COLO829 (cell line): ENCODE measurements at regions not wholly inside any gene's neighbourhood (a gene's known extent, or its start where the extent isn't known, plus 50 kb on each side); places are given as distances from the start of the nearest gene placed in this dataset.

Experiments used
- DNase-seq: peaks from one replicate; pipeline ENCODE4 v3.0.0; 2012; ENCODE audit warnings: low spot score

DNA sequence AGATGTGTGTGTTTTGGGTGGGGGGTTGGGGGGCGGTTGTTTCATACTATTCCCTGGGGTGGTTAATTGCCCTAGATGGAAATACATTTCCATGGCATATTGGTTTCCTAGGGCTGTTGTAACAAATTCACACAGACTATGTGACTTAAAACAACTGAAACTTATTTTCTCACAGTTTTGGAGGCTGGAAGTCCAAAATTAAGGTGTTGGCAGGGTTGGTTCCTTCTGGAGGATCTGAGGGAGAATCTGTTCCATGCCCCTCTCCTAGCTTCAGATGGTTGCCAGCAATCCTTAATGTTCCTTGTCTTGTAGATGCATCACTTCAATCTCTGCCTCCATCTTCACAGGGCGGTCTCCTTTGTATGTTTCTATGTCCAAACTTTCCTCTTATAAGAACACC, 353.7 kb upstream of the ACTBL2 start:
- DNase-seq, result no peak

DNA sequence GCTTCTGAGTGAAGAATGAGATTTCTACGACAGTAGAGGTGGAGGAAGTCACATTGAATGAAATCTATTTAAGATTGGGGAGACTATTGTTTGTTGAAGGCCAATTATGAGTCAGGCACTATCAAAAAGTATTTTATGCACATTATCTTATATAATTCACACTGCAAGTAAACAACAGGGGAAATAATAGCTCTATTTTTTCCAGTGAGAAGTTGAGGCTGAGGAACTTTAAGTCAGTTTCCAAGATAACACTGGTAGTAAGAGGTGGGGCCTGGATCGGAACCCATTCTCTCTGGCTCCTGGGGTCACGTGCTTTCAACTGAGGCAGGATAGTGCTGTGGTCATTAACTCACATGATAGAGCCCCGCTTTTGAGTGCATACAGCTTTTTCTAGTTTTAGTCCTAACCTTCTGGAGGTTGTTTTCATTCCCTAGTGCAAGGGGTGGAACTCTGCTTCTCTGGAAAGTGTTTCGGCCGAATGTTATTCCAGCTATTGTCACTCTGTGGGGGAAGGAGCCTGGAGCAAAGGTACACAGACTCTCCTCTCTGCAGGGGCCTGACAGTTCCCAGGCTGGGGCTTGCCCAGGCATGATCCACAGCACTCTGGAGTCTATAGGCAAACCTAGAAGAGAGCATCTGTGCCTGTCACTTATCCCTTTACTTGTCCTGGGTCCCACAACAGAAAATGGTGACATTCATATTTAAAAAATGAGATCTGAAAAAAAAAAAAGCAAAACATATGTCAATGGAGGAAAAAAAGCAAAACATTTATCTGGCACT, 352.4 kb upstream of the ACTBL2 start:
- DNase-seq, result no peak

DNA sequence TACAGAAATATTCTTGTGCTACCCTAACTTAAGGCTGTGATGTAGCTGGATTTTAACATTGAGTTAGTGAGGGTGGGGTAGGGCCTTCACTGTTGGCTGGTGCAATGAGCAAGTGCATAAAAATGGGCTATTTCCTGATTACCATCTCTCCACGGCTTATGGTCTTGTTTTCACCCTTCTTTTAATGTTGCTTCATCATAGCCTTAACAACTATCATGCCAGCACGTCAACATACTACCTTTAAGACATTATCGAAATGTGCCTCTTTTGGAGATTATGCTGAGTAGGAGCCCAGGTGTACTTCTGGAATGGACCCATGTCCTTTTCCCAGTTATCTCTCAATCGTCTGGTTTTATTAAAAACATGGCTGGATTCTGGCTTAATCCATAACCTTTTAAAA, 350.9 kb upstream of the ACTBL2 start:
- DNase-seq, result no peak

DNA sequence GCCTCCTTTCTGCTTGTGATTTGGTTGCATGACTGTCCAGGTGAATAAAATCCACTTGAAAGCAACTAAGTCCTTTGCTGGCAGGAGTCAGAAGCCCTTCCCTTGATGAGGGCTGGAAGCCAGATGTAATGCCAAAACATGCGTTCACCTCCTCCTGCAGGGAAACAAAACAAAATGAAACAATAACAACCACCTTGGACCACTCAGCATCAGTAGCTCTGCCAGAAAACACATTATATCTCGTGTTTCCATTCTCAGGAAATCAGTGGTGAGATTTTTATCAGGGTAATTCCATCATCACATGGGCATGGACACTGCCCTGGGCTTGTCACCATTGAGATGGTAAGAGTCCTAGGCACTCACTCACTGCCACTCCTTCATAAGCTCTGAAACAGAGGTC, 350.3 kb upstream of the ACTBL2 start:
- DNase-seq, result no peak

DNA sequence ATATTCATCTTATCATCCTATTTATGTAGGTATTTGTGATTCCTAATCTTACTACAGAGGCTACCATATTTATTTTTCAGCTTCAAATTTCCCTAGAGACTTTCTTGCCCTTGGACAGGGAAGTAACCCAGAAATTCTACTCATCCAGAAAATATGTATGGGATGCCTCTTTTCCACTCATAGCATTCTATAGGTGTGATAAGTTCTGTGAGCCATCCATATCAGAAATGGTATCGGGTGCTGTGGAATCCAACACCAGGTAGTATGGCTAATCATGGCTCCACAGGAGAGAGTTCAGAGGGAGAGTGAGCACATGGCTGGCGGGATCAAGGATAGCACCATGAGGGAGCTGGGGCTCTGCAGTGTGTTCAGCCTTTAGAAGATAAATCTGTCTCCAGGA, 349.3 kb upstream of the ACTBL2 start:
- no peak for DNase-seq

DNA sequence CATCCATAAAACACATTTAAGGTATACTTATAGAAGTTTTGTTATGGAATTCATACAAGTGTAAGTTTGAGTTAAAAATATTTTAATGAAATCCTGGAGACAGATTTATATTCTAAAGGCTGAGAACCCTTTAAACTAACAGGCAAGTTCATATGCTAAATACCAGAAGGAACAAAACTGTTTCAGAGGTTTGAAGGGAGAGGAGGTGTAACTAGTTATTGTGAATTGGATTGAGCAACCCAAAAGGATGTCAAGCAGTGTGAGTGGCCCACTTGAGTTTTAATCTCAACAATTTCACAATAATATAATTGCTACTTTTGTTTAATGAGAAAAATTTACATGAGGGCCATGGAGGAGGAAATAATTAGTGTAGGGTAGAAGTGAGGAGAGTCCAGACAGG, 348.5 kb upstream of the ACTBL2 start:
- DNase-seq, result no peak

DNA sequence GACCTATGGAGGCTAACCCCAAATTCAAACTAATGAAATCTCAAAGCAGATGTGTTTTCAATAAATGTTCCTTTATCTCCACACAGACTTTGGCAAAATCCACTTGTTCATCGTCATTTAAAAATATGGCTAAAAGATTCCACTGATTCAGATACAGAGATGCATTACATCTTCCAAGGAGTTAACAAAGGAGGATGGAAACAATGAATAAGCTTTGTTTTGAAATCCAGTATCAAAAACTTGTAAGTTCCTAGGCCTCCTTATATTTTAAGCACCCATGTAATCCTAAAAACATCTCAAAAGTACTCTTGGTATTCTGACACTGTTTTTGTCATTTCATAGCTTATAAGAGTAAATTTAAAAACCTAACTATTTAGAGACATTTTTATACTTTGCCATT, 345.6 kb upstream of the ACTBL2 start:
- no peak for DNase-seq

DNA sequence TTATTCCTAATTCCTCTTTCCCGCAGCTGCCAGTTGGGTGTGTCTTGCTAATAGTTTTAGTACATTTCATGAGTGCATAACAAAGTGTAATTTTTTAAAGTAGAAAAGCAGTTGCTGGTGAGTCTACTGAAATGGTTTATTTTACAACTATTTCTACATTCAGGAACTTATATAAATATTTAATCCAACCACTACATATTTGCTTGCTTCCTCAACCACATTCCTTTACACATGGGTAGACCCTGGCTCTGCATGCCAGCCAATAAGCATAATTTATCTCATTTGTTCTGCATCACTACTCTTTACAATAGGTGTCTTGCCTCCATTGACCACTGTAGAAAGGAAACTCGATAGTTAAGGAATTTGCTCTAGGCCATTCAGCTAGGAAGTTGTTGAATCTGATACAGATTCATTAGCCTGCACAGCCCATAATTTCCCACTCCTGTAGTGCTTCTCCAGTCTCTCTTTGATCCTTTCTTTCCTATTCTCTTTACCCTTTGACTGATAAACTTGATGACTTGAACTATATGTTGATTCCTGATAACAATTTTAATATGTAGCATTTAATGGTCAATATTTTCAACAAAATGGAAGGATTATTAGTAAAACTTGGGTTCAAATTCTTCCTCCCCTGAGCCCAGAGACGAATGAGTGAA, 342.5 kb upstream of the ACTBL2 start:
- DNase-seq, result no peak

DNA sequence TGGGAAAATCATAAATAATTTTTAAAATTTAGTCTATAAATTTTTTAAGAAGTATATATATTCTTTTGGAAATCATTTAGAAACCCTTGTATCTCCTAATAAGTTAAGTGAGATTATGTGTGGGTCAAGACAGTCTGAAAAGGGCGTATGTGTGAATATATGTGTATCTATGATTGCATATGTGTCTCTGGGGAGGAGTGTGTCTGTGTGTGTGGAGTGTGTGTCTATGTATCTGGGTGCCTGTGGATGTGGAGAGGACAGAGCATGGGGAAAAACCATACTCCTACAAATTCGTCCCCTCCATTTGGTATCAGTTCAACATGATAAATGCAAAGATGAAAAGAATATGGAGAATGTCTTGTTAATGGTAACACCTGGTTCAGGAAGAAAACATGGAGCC, 342.0 kb upstream of the ACTBL2 start:
- DNase-seq, result no peak

DNA sequence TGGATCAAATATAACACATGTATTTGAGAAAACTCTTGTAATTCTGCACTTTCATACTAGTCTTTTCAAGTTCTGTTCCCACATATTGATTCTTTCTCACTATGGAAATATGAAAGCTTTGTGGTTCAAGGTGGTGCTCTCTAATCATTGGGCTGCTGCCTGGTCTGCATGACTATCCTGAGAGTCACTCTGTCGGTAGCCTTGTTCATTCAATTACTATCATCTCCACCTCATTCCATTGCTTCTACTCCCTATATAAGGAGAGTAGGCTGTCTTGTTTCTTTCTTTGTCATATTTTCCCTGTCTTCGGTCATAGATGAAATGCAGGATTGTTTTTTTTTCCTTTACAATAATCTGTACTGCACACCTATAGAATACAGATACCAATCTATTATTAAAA, 341.4 kb upstream of the ACTBL2 start:
- no peak for DNase-seq

DNA sequence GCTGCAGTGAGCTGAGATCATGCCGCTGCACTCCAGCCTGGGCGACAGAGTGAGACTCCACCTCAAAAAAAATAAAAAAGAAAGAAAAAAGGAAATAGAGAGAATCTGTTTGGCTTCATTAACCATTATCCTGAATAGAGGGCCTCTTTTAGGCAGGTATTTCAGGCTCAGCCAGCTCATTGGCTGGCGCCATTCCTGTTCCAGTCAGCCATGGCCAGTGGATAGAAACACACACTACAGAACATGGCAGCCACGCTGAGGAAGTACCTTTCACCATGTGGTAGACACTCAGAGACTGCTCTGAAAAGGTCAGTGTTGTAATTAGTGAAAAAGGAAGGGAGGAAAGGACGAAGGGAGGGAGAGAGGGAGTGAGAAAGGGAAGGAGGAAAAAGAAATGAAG, 340.0 kb upstream of the ACTBL2 start:
- DNase-seq, result no peak

DNA sequence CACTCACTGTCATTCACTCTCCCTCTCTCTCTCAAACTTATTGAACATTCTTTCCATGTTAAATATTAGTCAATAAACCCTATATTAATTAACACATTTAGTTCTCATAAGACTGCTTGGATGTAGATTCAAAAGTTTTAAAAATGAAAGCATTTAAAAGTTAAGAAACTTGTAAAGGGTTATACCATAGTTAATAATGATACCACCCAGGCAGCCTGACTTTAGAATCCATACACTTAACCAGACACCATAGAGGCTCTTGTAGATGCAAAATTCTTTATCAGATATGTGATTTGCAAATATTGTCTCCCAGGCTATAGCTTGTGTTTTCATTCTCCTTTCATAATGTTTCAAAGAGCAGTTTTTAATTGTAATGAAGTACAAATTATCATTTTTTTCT, 335.8 kb upstream of the ACTBL2 start:
- no peak for DNase-seq

DNA sequence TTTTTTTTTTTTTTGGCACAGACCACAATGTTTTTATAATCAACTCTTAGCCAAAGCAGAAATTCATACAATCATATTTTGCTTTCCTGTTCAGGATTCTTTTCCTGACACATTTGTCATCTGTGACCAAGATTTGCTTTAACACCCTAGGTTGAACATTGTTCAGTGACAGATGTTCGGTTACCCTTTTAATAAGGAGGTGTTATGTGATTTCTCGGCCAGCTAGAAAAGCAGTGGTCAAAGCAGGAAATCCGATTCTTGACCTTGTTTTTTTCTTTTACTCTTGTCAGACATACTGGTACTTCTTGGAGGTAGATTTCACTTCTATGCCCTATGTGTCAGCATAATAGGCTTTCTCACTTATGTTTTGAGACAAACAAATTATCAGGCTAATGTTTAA, 335.3 kb upstream of the ACTBL2 start:
- DNase-seq, result no peak

DNA sequence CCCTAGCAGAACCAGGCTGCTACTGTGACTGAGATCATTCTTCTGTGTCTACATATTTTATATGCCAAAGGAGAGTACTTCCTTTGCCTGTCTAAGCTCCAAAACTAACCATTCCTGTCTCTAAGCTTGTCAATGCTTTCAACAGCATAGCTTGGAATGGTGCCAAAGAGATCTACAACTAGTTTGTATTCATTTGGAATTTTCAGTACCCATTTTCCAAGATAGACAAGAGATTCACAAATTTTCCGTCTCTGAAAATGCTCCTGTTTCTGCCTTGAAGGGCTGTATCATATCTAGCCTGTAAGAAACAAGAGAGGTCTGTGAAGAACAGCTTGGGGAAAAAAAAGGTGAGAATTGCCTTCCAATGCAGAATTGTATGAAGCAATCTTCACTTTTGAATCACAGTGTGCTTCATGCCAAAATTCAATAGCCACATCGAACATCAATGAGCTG, 334.4 kb upstream of the ACTBL2 start:
- DNase-seq, result no peak

DNA sequence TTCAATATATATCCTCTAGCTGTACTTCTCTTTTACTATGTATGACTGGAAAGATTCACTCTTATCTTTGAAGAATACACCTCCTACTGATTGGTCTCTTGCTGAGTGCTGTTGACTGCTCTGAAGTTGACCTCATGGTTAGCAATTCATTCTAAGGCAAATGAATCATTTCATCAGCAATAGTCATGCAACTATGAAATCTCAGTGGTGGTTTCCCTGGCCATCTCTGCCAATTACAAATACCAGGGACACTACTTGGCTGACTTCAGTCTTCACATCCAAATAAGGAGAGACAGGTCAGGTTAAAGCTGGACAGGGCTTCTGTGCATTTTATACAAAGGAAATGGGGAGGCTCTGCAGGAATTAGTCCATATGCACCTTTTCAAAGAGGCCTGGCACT, 333.5 kb upstream of the ACTBL2 start:
- no peak for DNase-seq

DNA sequence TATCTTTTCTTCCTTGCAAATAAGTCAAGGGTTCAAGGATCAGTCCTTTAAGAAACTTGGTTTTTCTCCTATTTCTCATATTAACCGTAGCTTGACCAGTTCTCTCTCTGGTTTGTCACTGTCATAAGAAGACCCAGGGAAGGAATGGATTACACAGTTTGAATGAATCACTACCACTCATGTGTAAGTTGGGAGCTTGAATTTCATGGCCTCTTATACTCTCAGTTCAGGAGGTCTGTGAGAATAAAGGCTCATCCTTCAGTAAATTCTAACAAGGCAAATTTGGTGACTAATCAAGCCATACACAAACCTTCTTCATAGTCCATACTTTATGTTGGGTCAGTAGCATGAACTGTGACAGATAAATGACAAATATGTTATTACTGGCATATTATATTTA, 323.1 kb upstream of the ACTBL2 start:
- no peak for DNase-seq

DNA sequence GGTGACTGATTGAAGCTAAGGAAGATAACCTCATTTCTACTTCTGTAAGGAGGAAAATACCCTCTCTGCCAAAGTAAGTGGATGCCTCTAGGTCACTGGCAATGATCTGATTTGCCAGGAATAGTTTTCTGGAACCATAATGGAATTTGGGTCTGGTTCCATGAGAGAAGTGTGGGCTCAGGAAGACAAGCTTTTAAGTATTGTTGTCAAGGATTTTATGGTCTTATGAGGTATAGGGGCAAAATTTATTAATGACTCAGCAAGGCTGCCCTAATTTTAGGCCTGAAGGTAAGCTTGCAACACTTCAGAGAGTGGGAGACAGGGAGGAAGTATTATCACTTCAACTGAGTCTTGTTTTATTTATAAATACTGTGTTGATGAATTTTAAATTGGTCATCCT, 322.6 kb upstream of the ACTBL2 start:
- no peak for DNase-seq

DNA sequence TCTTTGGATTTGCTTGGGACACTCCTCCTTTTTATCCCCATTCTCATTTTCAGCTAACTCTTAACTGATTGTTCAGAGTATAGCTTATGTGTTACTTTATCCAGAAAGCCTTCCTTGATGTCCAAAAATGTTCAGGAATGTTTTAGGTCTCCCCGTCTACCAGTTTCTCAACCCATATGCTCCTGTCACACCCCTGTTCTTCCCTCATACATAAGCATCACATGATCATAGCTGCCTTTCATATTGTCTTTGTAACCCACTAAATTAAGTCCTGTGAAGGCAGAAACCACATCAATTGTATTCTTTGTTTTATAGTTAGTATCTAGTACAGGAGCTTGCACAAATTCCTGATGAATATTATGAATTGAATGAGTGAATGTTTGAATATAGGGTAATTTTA, 321.9 kb upstream of the ACTBL2 start:
- DNase-seq, result no peak

DNA sequence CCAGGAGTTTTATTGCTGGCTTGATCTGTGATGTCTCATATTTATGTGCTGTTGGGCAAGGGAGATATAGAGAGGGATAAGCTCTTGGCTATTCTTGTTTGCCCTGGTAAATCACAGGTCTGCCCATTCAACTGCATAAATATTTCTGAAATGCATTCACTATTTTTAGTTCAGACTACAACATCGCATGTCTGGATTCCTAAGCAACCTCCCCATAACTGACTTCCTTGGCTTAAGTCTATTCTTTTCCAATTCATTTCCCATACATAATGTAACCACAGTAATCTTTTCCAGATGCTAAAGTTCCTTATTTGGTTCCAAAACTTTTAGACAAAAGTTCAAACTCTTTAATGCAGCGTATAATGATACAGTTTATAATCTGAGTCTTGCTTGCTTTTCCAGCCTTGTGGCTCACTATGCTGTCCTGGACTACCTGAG, 321.4 kb upstream of the ACTBL2 start:
- no peak for DNase-seq

DNA sequence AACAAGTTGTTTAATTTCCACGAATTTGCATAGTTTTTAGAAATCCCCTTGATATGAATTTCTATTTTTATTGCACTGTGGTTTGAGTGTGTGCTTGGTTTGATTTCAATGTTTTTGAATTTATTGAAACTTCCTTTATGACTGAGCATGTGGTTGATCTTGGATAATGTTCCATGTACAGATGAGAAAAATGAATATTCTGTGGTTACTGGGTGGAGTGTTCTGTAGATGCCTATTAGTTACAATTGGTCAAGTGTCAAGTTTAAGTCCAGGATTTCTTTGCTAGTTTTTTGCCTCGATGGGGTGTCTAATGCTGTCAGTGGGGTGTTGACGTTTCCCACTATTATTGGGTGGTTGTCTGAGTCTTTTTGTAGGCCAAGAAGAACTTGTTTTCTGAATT, 319.5 kb upstream of the ACTBL2 start:
- DNase-seq, result no peak

DNA sequence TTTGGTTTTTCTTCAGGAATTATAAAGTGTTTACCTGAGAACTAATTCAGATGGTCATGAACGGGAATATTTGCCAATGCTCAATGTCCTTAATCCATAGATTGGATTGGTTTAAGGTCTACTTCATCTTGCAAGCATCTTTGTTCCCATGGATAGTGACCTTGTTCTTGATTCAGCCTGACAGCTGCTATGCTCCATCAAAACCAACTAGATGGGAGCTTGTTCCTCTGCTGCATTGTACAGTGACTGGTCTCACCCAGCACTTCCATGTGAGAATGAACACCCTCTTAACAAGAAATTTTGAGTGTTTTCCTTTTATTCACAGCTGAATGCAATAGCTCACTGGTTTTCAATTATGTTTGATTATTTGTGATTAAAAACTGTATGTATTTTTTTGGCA, 312.6 kb upstream of the ACTBL2 start:
- no peak for DNase-seq

DNA sequence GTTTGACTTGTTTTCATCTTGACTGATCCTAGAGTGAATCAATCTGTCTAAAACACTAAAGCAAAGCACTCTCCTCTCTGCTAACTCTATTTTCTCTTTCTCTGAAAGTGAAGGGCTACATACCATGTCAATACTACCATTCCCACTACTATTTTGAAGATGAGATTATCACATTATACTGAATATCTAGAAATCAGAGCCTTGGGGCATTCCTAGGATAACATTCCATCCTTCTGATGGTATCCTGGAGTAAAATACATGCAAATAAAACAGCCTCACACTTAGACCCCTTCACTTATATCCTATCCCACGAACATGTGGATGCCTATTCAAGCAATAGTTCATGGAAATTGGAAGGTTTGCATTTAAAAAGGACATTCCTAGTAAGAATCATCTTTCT, 309.3 kb upstream of the ACTBL2 start:
- no peak for DNase-seq

DNA sequence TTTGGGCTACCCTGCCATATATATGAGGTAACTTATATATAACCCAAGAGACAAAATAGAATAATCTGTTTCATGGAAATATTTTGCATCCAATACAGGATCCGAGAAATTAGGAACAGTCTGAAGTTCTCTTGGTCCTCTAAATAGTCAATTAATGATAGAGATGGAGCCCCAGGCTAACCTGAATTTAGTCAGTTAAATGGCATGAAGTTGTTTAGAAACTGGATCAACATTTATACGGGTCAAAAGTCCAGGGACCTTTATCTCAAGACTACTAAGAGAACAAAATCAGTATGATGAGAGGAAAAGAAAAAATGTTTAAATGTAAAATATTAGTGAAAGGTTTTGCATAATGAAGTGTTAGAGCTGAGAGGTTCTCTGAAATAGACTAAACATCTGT, 303.3 kb upstream of the ACTBL2 start:
- DNase-seq, result no peak

DNA sequence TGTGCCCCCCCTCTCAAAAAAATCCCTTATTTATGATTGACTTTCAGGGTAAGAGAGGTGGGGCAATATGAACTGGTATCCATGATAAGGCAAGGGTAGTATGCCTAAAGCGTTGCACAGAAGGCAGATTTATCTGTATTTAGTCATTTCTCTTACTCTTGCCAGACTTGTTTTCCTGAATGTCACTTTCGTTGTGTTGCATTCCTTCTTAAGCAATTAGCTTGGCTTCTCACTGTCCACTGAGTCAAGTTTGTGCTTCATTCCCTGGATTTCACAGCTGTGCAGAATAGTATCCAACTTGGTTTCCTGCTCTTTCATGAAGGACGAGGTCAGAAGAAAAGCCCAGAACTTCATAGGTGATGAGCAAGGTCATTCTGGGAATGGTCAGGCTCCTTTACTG, 301.5 kb upstream of the ACTBL2 start:
- DNase-seq, result no peak
